HepG2 (cell line): ENCODE measurements at regions not wholly inside any gene's neighbourhood (a gene's known extent, or its start where the extent isn't known, plus 50 kb on each side); places are given as distances from the start of the nearest gene placed in this dataset.

Experiments used
- ATAC-seq: fragments of 200-7000 bp; cut with Tn5 transposase; 3 replicates; pipeline ENCODE4 v1.9.1; 2020; ENCODE audit warnings: mild to moderate bottlenecking, moderate library complexity
- BruUV-seq: library from RNA; stranded (reverse); fragments of 400-500 nt; replicated peaks from 2 replicates; lab custom pipeline; 2021; lab: Mats Ljungman, UMichigan
- CTCF ChIA-PET: fragments of 300-600 bp; formaldehyde crosslinking; extraction: SDS; loops from one replicate; lab custom pipeline; 2021; ENCODE audit warnings: low total read pairs, inconsistent platforms, low intra/inter-chr PET ratio; lab: Yijun Ruan, JAX
- POLR2A ChIA-PET: fragments of 350-600 bp; sonication (Branson Sonifier 250); formaldehyde crosslinking; loops from one replicate; lab custom pipeline; 2020; ENCODE audit warnings: antibody characterized with exemption, inconsistent platforms; lab: Yijun Ruan, JAX
- DNase-seq: peaks from one replicate; pipeline ENCODE4 v3.0.0-alpha.2; 2015; ENCODE audit warnings: low spot score
- FAIRE-seq: peaks from 3 replicates; lab custom pipeline; 2011; peaks lifted over from hg19 to GRCh38; lab: Jason Lieb, UNC
- H2AFZ ChIP-seq: one replicate; pipeline ENCODE4 v1.6.1; 2011; ENCODE audit warnings: low read length, inconsistent platforms
- H3K27ac ChIP-seq: fragments of 300-600 bp; 3 replicates; pipeline ENCODE4 v1.8.0; 2011; ENCODE audit warnings: mixed run types, mild to moderate bottlenecking, mixed read lengths, low read length, inconsistent platforms; ENCODE audit not compliant: insufficient read depth; ENCODE audit errors: extremely low read length
- H3K27me3 ChIP-seq, 2 experiments: fragments of 200-600 bp in 1 of 2; 2 replicates in 1 of 2; 3 replicates in 1 of 2; pipeline versions ENCODE4 v1.6.0 to v1.8.0; 2011; ENCODE audit warnings: low read length in 2 of 2, mild to moderate bottlenecking in 2 of 2, moderate library complexity in 2 of 2, inconsistent platforms in 1 of 2; ENCODE audit not compliant: insufficient read depth in 2 of 2, control insufficient read depth in 1 of 2
- H3K36me3 ChIP-seq, 2 experiments: fragments of 200-600 bp in 1 of 2; replicated peaks in 1 of 2; 2 replicates in 1 of 2; 3 replicates in 1 of 2; pipeline versions ENCODE4 v1.5.1 to v1.8.0; 2011; ENCODE audit warnings: low read length in 2 of 2, inconsistent platforms in 1 of 2; ENCODE audit not compliant: insufficient read depth in 2 of 2, control insufficient read depth in 1 of 2
- H3K4me1 ChIP-seq: 2 replicates; pipeline ENCODE4 v1.5.1; 2012; ENCODE audit warnings: low read length, inconsistent platforms; ENCODE audit not compliant: insufficient read depth
- H3K4me2 ChIP-seq: 2 replicates; pipeline ENCODE4 v1.6.0; 2011; ENCODE audit warnings: low read depth, low read length, inconsistent platforms
- H3K4me3 ChIP-seq, 3 experiments: fragments of 200-600 bp in 1 of 3; sonication (generic), shearing (Covaris generic) in 1 of 3; replicated peaks in 1 of 3; 2 replicates each; pipeline ENCODE4 v1.5.1; 2011 to 2016; ENCODE audit warnings: low read length in 3 of 3, inconsistent platforms in 2 of 3, low read depth in 2 of 3, mild to moderate bottlenecking in 2 of 3, control low read depth in 1 of 3, mixed read lengths in 1 of 3; ENCODE audit not compliant: insufficient read depth in 1 of 3
- H3K79me2 ChIP-seq: one replicate; pipeline ENCODE4 v1.6.1; 2011; ENCODE audit warnings: low read length, inconsistent platforms; ENCODE audit not compliant: insufficient read depth
- H3K9ac ChIP-seq: 2 replicates; pipeline ENCODE4 v1.6.0; 2011; ENCODE audit warnings: mild to moderate bottlenecking, low read depth, low read length, inconsistent platforms; ENCODE audit not compliant: insufficient read depth
- H3K9me3 ChIP-seq: 2 replicates; pipeline ENCODE4 v1.5.1; 2012; ENCODE audit warnings: mild to moderate bottlenecking, low read length
- H4K20me1 ChIP-seq: 2 replicates; pipeline ENCODE4 v1.6.0; 2011; ENCODE audit warnings: inconsistent platforms, mild to moderate bottlenecking, low read length, moderate library complexity; ENCODE audit not compliant: insufficient read depth
- BHLHE40 ChIP-seq: IDR thresholded peaks from 2 replicates; pipeline ENCODE4 v1.6.1; 2011; ENCODE audit warnings: low read length, improper control_type of control experiment
- EHMT2 ChIP-seq: fragments of 200-600 bp; sonication (generic); IDR thresholded peaks from 2 replicates; pipeline ENCODE4 v1.7.0; 2017; ENCODE audit warnings: antibody characterized with exemption, low read depth, low read length, borderline replicate concordance
- IKZF5 ChIP-seq: IDR thresholded peaks from 2 replicates; pipeline ENCODE4 v1.6.1; 2018; ENCODE audit warnings: missing genetic modification reagents, mild to moderate bottlenecking, missing compliant biosample characterization
- KMT2A ChIP-seq: sonication (generic); formaldehyde crosslinking; IDR thresholded peaks from 2 replicates; pipeline ENCODE4 v1.4.0; 2020; ENCODE audit warnings: missing genetic modification reagents
- SMYD3 ChIP-seq: sonication (generic); formaldehyde crosslinking; IDR thresholded peaks from 2 replicates; pipeline ENCODE4 v1.8.1; 2023; ENCODE audit warnings: mild to moderate bottlenecking, missing genetic modification reagents
- THAP8 ChIP-seq: sonication (generic); formaldehyde crosslinking; IDR thresholded peaks from 2 replicates; pipeline ENCODE4 v1.5.1; 2020; ENCODE audit warnings: missing genetic modification reagents, mild to moderate bottlenecking, borderline replicate concordance
- ZNF337 ChIP-seq: sonication (generic); formaldehyde crosslinking; IDR thresholded peaks from 2 replicates; pipeline ENCODE4 v1.5.1; 2020; ENCODE audit warnings: missing genetic modification reagents, low read depth, mild to moderate bottlenecking, borderline replicate concordance
- ZNF557 ChIP-seq: sonication (generic); formaldehyde crosslinking; IDR thresholded peaks from 2 replicates; pipeline ENCODE4 v1.4.0; 2020; ENCODE audit warnings: missing genetic modification reagents
- WGBS: methylation state at CpG from one replicate; pipeline ENCODE4 v1.1.6; 2017; ENCODE audit warnings: low lambda C conversion rate; 5-methylcytosine and 5-hydroxymethylcytosine counted together
- in situ Hi-C: cut with HindIII; loops from 2 replicates; pipeline ENCODE4 v1.10.0; 2017; ENCODE audit warnings: low pct_unique_long_range_greater_than_20kb; ENCODE audit not compliant: extremely low pct_ligation_motif_present
- intact Hi-C: fragments of 100-400 bp; cut with micrococcal nuclease; formaldehyde crosslinking; loops from one replicate; pipeline ENCODE4 v1.10.0; 2022; ENCODE audit not compliant: unreplicated experiment

GRCh38 chr5:96075579-96076289 is 114.1 kb upstream of the ELL2 start:
- intact Hi-C loops (no loop called here), in situ Hi-C loops (no loop called here)
- DNase-seq = no peak
- POLR2A ChIA-PET = interaction anchor here (1.4 kb wide), 1 partner anchor 118 kb away, joined by 3 read pairs; no protein-coding TSS in a partner anchor
- H2AFZ ChIP-seq = no peak overlapping the region
- H3K27ac ChIP-seq = no peak overlapping the region
- H3K4me3 ChIP-seq = no peak overlapping the region
- H4K20me1 ChIP-seq = no peaks in the 10 kb centered on the region
- H3K27me3 ChIP-seq = no peaks in the 10 kb centered on the region
- no peaks in the 10 kb centered on the region for H3K36me3 ChIP-seq
- H3K9me3 ChIP-seq = no peaks in the 10 kb centered on the region
- H3K9ac ChIP-seq = no peak overlapping the region
- BruUV-seq = no TSS peak
- ATAC-seq = no peak
- CTCF ChIA-PET = no interaction called here
- peaks cover 34% of the 10 kb centered on the region for H3K4me1 ChIP-seq
- no peak overlapping the region for H3K4me2 ChIP-seq
- H3K79me2 ChIP-seq = no peaks in the 10 kb centered on the region
- peak; percentile 93; the same call in 1 of the 2 replicates for TF ChIP-seq ZNF337 (CRISPR knock-in tag)
- 0 out of 2 replicates have a peak, but pooled peaks have one; percentile 36 for TF ChIP-seq EHMT2
- no peak for TF ChIP-seq IKZF5 (CRISPR knock-in tag)
- no peak for TF ChIP-seq THAP8 (CRISPR knock-in tag)
- no peak for TF ChIP-seq KMT2A (CRISPR knock-in tag)
- no peak for TF ChIP-seq SMYD3 (CRISPR knock-in tag)
- TF ChIP-seq ZNF557 (CRISPR knock-in tag) = no peak
- no peak for TF ChIP-seq BHLHE40
- FAIRE-seq = no peak
- 96% methylated on average over 2 of the region's 2 CpGs for WGBS
